HL-60 (cell line): ENCODE measurements at regions not wholly inside any gene's neighbourhood (a gene's known extent, or its start where the extent isn't known, plus 50 kb on each side); places are given as distances from the start of the nearest gene placed in this dataset.

Experiments used
- DNase-seq, 2 experiments: peaks; one replicate each; pipeline ENCODE4 v3.0.0-alpha.2; 2010 to 2020; ENCODE audit warnings: low read depth in 1 of 2, low spot score in 1 of 2
- H3K27ac ChIP-seq: fragments of 250-450 bp; sonication (Bioruptor Pico); replicated peaks from 2 replicates; pipeline ENCODE4 v1.5.1; 2020; ENCODE audit warnings: mild to moderate bottlenecking, moderate library complexity
- H3K27me3 ChIP-seq: fragments of 250-450 bp; sonication (Bioruptor Pico); 2 replicates; pipeline ENCODE4 v1.5.1; 2021; ENCODE audit warnings: mild to moderate bottlenecking, moderate library complexity; ENCODE audit not compliant: insufficient read depth, poor library complexity, severe bottlenecking
- H3K4me3 ChIP-seq: replicated peaks from 2 replicates; pipeline ENCODE4 v1.5.1; 2011; ENCODE audit warnings: mild to moderate bottlenecking, control low read depth, low read length; ENCODE audit not compliant: insufficient read depth
- GABPA ChIP-seq: IDR thresholded peaks from 2 replicates; pipeline ENCODE4 v1.6.1; 2012; ENCODE audit warnings: low read depth
- POLR2AphosphoS5 ChIP-seq: IDR thresholded peaks from 2 replicates; pipeline ENCODE4 v1.6.1; 2012; ENCODE audit warnings: low read depth
- SPI1 ChIP-seq: IDR thresholded peaks from 2 replicates; pipeline ENCODE4 v1.6.1; 2012; ENCODE audit warnings: low read depth, mild to moderate bottlenecking, borderline replicate concordance
- TF ChIP-seq, protein P1 (sequence below): IDR thresholded peaks from 2 replicates; pipeline ENCODE4 v1.6.1; 2012; ENCODE audit warnings: low read depth; ENCODE audit not compliant: insufficient replicate concordance
- TF ChIP-seq, protein P2 (sequence below): IDR thresholded peaks from one replicate; pipeline ENCODE4 v1.5.1; 2011; ENCODE audit warnings: low read length, control low read depth, inconsistent platforms; ENCODE audit not compliant: insufficient read depth

DNA sequence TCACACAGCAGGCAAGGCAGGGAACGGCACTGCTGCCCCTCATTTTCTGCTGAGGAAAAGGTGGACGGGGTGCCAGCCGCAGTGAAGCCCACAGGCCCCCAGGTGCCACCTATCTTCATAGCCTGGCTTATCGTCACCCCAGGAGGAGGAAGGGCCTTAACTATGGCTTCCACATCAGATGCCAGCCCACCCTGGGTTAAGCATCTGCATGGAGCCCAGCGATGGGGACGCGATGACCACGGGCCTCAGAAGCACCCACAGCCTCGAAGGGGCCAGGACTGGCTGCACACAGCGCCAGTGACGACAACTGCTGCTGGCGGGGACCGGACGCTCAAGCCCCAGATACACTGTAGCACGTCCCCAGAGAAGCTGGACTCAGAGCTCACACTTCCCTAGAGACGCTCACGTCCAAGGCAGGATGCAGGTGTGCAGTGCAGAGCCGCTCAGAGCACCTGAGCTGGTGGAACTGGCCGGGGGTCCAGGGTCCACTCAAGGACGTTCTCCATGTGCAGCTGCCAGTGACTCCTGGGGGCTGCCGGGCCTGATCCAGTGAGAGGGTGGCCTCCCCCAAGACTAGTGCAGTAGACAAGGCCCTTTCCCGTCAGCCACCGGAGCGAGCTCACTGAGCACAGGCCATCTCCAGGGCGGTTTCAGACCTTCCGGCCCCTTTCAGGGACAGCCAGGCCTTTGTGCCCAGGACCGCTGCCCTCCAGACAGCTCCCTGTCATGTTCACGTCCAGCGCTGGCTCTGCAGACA, 83.0 kb downstream of the YTHDF1 start:
- TF ChIP-seq GABPA = no peak
- Histone ChIP-seq H3K27me3 (no peaks in the 10 kb centered on the region), H3K27ac (no peak overlapping the region), H3K4me3 (no peak overlapping the region)
- no peak for DNase-seq

DNA sequence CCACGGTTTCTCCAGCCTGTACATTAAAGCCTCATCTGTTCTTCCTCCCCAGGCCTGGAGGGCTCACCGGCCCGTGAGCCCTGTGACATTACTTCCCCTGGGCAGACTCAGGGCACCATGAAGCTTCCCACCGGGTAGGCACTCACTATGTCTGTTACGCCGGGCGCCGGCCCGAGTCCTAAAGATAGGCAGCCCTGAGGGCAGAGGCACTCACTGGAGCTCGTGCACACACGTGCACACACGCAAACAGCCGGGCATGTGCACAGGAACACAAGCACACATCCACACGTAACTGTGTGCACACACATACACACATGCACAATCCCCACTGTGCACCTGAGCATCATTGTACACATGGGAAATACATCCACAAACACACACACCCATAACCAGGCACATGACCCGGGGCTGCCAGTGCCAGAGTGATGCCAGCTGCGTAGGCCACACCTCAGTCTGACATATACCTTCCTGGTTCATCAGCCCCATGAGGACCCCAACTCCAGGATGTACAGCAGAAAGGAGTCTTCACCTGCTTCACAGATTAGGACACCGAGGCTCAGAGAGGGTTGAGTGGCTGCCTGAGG, 83.7 kb downstream of the YTHDF1 start:
- TF ChIP-seq, protein P1, sequence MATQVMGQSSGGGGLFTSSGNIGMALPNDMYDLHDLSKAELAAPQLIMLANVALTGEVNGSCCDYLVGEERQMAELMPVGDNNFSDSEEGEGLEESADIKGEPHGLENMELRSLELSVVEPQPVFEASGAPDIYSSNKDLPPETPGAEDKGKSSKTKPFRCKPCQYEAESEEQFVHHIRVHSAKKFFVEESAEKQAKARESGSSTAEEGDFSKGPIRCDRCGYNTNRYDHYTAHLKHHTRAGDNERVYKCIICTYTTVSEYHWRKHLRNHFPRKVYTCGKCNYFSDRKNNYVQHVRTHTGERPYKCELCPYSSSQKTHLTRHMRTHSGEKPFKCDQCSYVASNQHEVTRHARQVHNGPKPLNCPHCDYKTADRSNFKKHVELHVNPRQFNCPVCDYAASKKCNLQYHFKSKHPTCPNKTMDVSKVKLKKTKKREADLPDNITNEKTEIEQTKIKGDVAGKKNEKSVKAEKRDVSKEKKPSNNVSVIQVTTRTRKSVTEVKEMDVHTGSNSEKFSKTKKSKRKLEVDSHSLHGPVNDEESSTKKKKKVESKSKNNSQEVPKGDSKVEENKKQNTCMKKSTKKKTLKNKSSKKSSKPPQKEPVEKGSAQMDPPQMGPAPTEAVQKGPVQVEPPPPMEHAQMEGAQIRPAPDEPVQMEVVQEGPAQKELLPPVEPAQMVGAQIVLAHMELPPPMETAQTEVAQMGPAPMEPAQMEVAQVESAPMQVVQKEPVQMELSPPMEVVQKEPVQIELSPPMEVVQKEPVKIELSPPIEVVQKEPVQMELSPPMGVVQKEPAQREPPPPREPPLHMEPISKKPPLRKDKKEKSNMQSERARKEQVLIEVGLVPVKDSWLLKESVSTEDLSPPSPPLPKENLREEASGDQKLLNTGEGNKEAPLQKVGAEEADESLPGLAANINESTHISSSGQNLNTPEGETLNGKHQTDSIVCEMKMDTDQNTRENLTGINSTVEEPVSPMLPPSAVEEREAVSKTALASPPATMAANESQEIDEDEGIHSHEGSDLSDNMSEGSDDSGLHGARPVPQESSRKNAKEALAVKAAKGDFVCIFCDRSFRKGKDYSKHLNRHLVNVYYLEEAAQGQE = no peak
- TF ChIP-seq SPI1 = no peak
- TF ChIP-seq, protein P2, sequence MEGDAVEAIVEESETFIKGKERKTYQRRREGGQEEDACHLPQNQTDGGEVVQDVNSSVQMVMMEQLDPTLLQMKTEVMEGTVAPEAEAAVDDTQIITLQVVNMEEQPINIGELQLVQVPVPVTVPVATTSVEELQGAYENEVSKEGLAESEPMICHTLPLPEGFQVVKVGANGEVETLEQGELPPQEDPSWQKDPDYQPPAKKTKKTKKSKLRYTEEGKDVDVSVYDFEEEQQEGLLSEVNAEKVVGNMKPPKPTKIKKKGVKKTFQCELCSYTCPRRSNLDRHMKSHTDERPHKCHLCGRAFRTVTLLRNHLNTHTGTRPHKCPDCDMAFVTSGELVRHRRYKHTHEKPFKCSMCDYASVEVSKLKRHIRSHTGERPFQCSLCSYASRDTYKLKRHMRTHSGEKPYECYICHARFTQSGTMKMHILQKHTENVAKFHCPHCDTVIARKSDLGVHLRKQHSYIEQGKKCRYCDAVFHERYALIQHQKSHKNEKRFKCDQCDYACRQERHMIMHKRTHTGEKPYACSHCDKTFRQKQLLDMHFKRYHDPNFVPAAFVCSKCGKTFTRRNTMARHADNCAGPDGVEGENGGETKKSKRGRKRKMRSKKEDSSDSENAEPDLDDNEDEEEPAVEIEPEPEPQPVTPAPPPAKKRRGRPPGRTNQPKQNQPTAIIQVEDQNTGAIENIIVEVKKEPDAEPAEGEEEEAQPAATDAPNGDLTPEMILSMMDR = no peak
- Histone ChIP-seq H3K4me3 (no peak overlapping the region), H3K27me3 (no peaks in the 10 kb centered on the region), H3K27ac (no peak overlapping the region)
- DNase-seq = no peak

DNA sequence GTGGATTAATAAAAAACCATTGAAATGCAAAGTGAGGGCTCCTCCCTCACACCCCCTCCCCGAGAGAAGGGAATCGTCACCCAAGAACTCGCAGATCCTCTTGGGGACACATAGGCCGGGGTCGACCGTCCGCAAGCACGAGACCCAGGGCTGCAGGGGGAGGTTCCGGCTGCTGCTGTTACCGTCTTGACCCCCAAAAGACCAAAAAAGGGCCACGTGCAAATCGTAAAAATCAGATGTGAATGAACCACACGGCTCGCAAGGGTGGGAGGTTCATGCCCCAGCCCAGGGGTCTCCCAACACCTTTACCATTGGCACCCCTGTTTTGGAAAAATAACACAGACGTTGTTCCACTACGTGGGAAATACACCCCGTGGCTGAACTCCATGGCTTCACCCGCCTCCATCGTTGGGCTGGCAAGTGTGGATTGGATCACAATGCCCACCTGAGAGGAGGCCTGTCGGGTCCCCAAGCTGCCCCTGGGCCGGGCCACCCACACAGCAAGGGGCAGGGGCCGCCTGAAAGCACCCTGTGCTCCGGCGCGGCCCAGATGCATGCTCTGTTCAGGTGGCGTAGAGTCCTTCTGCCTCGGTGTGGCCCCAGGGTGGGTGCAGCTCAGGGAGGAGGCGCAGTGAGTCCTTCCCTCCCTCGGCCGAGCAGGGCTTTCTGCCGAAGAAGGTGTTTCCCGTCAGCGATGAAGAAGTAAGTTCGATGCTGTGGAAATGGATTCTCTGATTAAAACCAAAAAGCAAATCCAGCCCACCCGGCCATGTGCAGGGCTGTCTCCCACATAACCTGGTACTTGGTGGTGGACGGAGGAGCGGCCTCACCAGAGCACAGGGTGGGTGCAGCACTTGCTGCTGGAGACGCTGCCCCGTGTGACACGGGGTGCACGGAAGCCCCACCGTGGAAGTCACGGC, 85.0 kb downstream of the YTHDF1 start:
- DNase-seq = no peak
- Histone ChIP-seq H3K27ac (no peak overlapping the region), H3K27me3 (no peaks in the 10 kb centered on the region), H3K4me3 (no peak overlapping the region)
- no peak for TF ChIP-seq POLR2AphosphoS5
- TF ChIP-seq, protein P2 = no peak
- no peak for TF ChIP-seq SPI1
- TF ChIP-seq, protein P1 = no peak
- TF ChIP-seq GABPA = no peak
